ENCODE measurements at regions not wholly inside any gene's neighbourhood (a gene's known extent, or its start where the extent isn't known, plus 50 kb on each side); places are given as distances from the start of the nearest gene placed in this dataset.

DNA sequence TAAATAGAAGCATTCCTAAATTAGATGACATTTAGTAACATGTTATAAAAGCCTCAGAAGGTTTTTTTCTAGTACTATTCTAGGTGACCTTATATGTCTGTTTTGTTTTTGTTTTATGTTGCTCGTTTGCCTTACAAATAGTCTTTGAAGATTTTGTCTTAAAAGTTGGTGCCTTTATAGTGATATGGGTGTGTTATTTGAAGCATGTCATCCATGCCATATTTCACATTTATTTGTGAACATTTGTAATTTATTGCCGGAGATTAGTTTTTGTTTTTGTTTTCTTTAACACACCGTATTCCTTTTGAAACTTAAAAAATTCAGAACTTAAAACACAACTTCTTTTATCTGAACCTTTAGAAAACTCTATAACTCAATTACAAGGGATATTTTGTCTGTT is 422.8 kb upstream of the PCDH9 start:
- no peak for TF ChIP-seq POLR2A (IDR thresholded peaks at IDR 0.05)
- TF ChIP-seq, protein P1, sequence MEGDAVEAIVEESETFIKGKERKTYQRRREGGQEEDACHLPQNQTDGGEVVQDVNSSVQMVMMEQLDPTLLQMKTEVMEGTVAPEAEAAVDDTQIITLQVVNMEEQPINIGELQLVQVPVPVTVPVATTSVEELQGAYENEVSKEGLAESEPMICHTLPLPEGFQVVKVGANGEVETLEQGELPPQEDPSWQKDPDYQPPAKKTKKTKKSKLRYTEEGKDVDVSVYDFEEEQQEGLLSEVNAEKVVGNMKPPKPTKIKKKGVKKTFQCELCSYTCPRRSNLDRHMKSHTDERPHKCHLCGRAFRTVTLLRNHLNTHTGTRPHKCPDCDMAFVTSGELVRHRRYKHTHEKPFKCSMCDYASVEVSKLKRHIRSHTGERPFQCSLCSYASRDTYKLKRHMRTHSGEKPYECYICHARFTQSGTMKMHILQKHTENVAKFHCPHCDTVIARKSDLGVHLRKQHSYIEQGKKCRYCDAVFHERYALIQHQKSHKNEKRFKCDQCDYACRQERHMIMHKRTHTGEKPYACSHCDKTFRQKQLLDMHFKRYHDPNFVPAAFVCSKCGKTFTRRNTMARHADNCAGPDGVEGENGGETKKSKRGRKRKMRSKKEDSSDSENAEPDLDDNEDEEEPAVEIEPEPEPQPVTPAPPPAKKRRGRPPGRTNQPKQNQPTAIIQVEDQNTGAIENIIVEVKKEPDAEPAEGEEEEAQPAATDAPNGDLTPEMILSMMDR (IDR thresholded peaks at IDR 0.05 in 8 of 11, conservative IDR thresholded peaks at IDR 0.05 in 3 of 11) = no peak

Measured in spleen (tissue), 7 donors.